ENCODE measurements at regions not wholly inside any gene's neighbourhood (a gene's known extent, or its start where the extent isn't known, plus 50 kb on each side); places are given as distances from the start of the nearest gene placed in this dataset.

GRCh38 chr15:85929786-85930185, 135.1 kb upstream of the KLHL25 start:
- ATAC-seq (no peak), DNase-seq (ENCODE audit: low spot score) (no peak)
- intact Hi-C loops (cut with DNase I): no loop called here

GRCh38 chr15:85932391-85932790, 137.7 kb upstream of the KLHL25 start:
- no peak for DNase-seq (ENCODE audit: low spot score)
- no peak for ATAC-seq
- intact Hi-C loops (cut with DNase I): no loop called here

GRCh38 chr15:85934691-85935090, 140.0 kb upstream of the KLHL25 start:
- ATAC-seq: no peak
- intact Hi-C loops (cut with DNase I): no loop called here
- no peak for DNase-seq (ENCODE audit: low spot score)

GRCh38 chr15:85935182-85935581, 140.5 kb upstream of the KLHL25 start:
- ATAC-seq (no peak), DNase-seq (ENCODE audit: low spot score) (no peak)
- intact Hi-C loops (cut with DNase I): no loop called here

GRCh38 chr15:85937661-85938060, 142.0 kb upstream of the AGBL1 start:
- ATAC-seq (no peak), DNase-seq (ENCODE audit: low spot score) (no peak)
- intact Hi-C loops (cut with DNase I): no loop called here

GRCh38 chr15:85941186-85941855, 138.3 kb upstream of the AGBL1 start:
- no peak for ATAC-seq
- DNase-seq (ENCODE audit: low spot score): no peak

GRCh38 chr15:85942632-85943031, 137.0 kb upstream of the AGBL1 start:
- intact Hi-C loops (cut with DNase I): no loop called here
- no peak for ATAC-seq
- DNase-seq (ENCODE audit: low spot score): no peak

More at GRCh38 chr15:85941186-85941855, 138.3 kb upstream of the AGBL1 start:
- intact Hi-C loops (cut with DNase I): no loop called here

GRCh38 chr15:85943151-85943550, 136.5 kb upstream of the AGBL1 start:
- DNase-seq (ENCODE audit: low spot score): no peak
- intact Hi-C loops (cut with DNase I): no loop called here
- ATAC-seq: no peak

- no peak for ATAC-seq
- intact Hi-C loops (cut with DNase I): no loop called here
- no peak for DNase-seq (ENCODE audit: low spot score)
Measured at GRCh38 chr15:85943791-85944190, 135.9 kb upstream of the AGBL1 start.

GRCh38 chr15:85947021-85947420, 132.7 kb upstream of the AGBL1 start:
- DNase-seq (ENCODE audit: low spot score) (no peak), ATAC-seq (no peak)
- intact Hi-C loops (cut with DNase I): no loop called here

- intact Hi-C loops (cut with DNase I): no loop called here
- no peak for DNase-seq (ENCODE audit: low spot score)
- ATAC-seq: no peak
Measured at GRCh38 chr15:85947936-85948335, 131.7 kb upstream of the AGBL1 start.

GRCh38 chr15:85950101-85950500, 129.6 kb upstream of the AGBL1 start:
- no peak for DNase-seq (ENCODE audit: low spot score)
- ATAC-seq: no peak
- intact Hi-C loops (cut with DNase I): no loop called here

- intact Hi-C loops (cut with DNase I): no loop called here
- ATAC-seq (no peak), DNase-seq (ENCODE audit: low spot score) (no peak)
Measured at GRCh38 chr15:85954586-85954985, 125.1 kb upstream of the AGBL1 start.

GRCh38 chr15:85955501-85956391, 123.9 kb upstream of the AGBL1 start:
- no peak for DNase-seq (ENCODE audit: low spot score)
- intact Hi-C loops (cut with DNase I): no loop called here

GRCh38 chr15:85956532-85957275, 123.0 kb upstream of the AGBL1 start:
- ATAC-seq: no peak
- intact Hi-C loops (cut with DNase I): no loop called here
- DNase-seq (ENCODE audit: low spot score): no peak

More at GRCh38 chr15:85955501-85956391, 123.9 kb upstream of the AGBL1 start:
- no peak for ATAC-seq

GRCh38 chr15:85959611-85960010, 120.1 kb upstream of the AGBL1 start:
- intact Hi-C loops (cut with DNase I): no loop called here
- ATAC-seq (no peak), DNase-seq (ENCODE audit: low spot score) (no peak)

- DNase-seq (ENCODE audit: low spot score) (no peak), ATAC-seq (no peak)
- intact Hi-C loops (cut with DNase I): no loop called here
Measured at GRCh38 chr15:85960381-85960780, 119.3 kb upstream of the AGBL1 start.

GRCh38 chr15:85961821-85962220, 117.8 kb upstream of the AGBL1 start:
- no peak for ATAC-seq
- DNase-seq (ENCODE audit: low spot score): no peak
- intact Hi-C loops (cut with DNase I): no loop called here

GRCh38 chr15:85963262-85963760, 116.4 kb upstream of the AGBL1 start:
- intact Hi-C loops (cut with DNase I): no loop called here
- no peak for DNase-seq (ENCODE audit: low spot score)
- no peak for ATAC-seq

- no peak for DNase-seq (ENCODE audit: low spot score)
- intact Hi-C loops (cut with DNase I): no loop called here
- no peak for ATAC-seq
Measured at GRCh38 chr15:85964471-85964870, 115.2 kb upstream of the AGBL1 start.
